HepG2 (cell line): ENCODE measurements at regions not wholly inside any gene's neighbourhood (a gene's known extent, or its start where the extent isn't known, plus 50 kb on each side); places are given as distances from the start of the nearest gene placed in this dataset.

Experiments used
- ATAC-seq: fragments of 200-7000 bp; cut with Tn5 transposase; 3 replicates; pipeline ENCODE4 v1.9.1; 2020; ENCODE audit warnings: mild to moderate bottlenecking, moderate library complexity
- BruUV-seq: library from RNA; stranded (reverse); fragments of 400-500 nt; replicated peaks from 2 replicates; lab custom pipeline; 2021; lab: Mats Ljungman, UMichigan
- CTCF ChIA-PET: fragments of 300-600 bp; formaldehyde crosslinking; extraction: SDS; loops from one replicate; lab custom pipeline; 2021; ENCODE audit warnings: low total read pairs, inconsistent platforms, low intra/inter-chr PET ratio; lab: Yijun Ruan, JAX
- POLR2A ChIA-PET: fragments of 350-600 bp; sonication (Branson Sonifier 250); formaldehyde crosslinking; loops from one replicate; lab custom pipeline; 2020; ENCODE audit warnings: antibody characterized with exemption, inconsistent platforms; lab: Yijun Ruan, JAX
- DNase-seq: peaks from one replicate; pipeline ENCODE4 v3.0.0-alpha.2; 2015; ENCODE audit warnings: low spot score
- FAIRE-seq: peaks from 3 replicates; lab custom pipeline; 2011; peaks lifted over from hg19 to GRCh38; lab: Jason Lieb, UNC
- H2AFZ ChIP-seq: one replicate; pipeline ENCODE4 v1.6.1; 2011; ENCODE audit warnings: low read length, inconsistent platforms
- H3K27ac ChIP-seq: fragments of 300-600 bp; 3 replicates; pipeline ENCODE4 v1.8.0; 2011; ENCODE audit warnings: mixed run types, mild to moderate bottlenecking, mixed read lengths, low read length, inconsistent platforms; ENCODE audit not compliant: insufficient read depth; ENCODE audit errors: extremely low read length
- H3K27me3 ChIP-seq, 2 experiments: fragments of 200-600 bp in 1 of 2; 2 replicates in 1 of 2; 3 replicates in 1 of 2; pipeline versions ENCODE4 v1.6.0 to v1.8.0; 2011; ENCODE audit warnings: low read length in 2 of 2, mild to moderate bottlenecking in 2 of 2, moderate library complexity in 2 of 2, inconsistent platforms in 1 of 2; ENCODE audit not compliant: insufficient read depth in 2 of 2, control insufficient read depth in 1 of 2
- H3K36me3 ChIP-seq, 2 experiments: fragments of 200-600 bp in 1 of 2; replicated peaks in 1 of 2; 2 replicates in 1 of 2; 3 replicates in 1 of 2; pipeline versions ENCODE4 v1.5.1 to v1.8.0; 2011; ENCODE audit warnings: low read length in 2 of 2, inconsistent platforms in 1 of 2; ENCODE audit not compliant: insufficient read depth in 2 of 2, control insufficient read depth in 1 of 2
- H3K4me1 ChIP-seq: 2 replicates; pipeline ENCODE4 v1.5.1; 2012; ENCODE audit warnings: low read length, inconsistent platforms; ENCODE audit not compliant: insufficient read depth
- H3K4me2 ChIP-seq: 2 replicates; pipeline ENCODE4 v1.6.0; 2011; ENCODE audit warnings: low read depth, low read length, inconsistent platforms
- H3K4me3 ChIP-seq, 3 experiments: fragments of 200-600 bp in 1 of 3; sonication (generic), shearing (Covaris generic) in 1 of 3; replicated peaks in 1 of 3; 2 replicates each; pipeline ENCODE4 v1.5.1; 2011 to 2016; ENCODE audit warnings: low read length in 3 of 3, inconsistent platforms in 2 of 3, low read depth in 2 of 3, mild to moderate bottlenecking in 2 of 3, control low read depth in 1 of 3, mixed read lengths in 1 of 3; ENCODE audit not compliant: insufficient read depth in 1 of 3
- H3K79me2 ChIP-seq: one replicate; pipeline ENCODE4 v1.6.1; 2011; ENCODE audit warnings: low read length, inconsistent platforms; ENCODE audit not compliant: insufficient read depth
- H3K9ac ChIP-seq: 2 replicates; pipeline ENCODE4 v1.6.0; 2011; ENCODE audit warnings: mild to moderate bottlenecking, low read depth, low read length, inconsistent platforms; ENCODE audit not compliant: insufficient read depth
- H3K9me3 ChIP-seq: 2 replicates; pipeline ENCODE4 v1.5.1; 2012; ENCODE audit warnings: mild to moderate bottlenecking, low read length
- H4K20me1 ChIP-seq: 2 replicates; pipeline ENCODE4 v1.6.0; 2011; ENCODE audit warnings: inconsistent platforms, mild to moderate bottlenecking, low read length, moderate library complexity; ENCODE audit not compliant: insufficient read depth
- AGO1 ChIP-seq: fragments of 200-400 bp; formaldehyde crosslinking; IDR thresholded peaks from 2 replicates; pipeline ENCODE4 v1.6.1; 2017; ENCODE audit warnings: mild to moderate bottlenecking, low read depth, low read length, moderate library complexity; ENCODE audit not compliant: poor library complexity, severe bottlenecking
- JUNB ChIP-seq: sonication (generic); formaldehyde crosslinking; IDR thresholded peaks from 2 replicates; pipeline ENCODE4 v1.8.0; 2022; ENCODE audit warnings: missing genetic modification reagents, mild to moderate bottlenecking, borderline replicate concordance
- MAFG ChIP-seq: sonication (generic); formaldehyde crosslinking; IDR thresholded peaks from 2 replicates; pipeline ENCODE4 v1.5.1; 2020; ENCODE audit warnings: mild to moderate bottlenecking, missing genetic modification reagents
- MTF1 ChIP-seq: sonication (generic); formaldehyde crosslinking; IDR thresholded peaks from 2 replicates; pipeline ENCODE4 v1.5.0; 2020; ENCODE audit warnings: missing genetic modification reagents
- NFATC3 ChIP-seq: sonication (generic); formaldehyde crosslinking; IDR thresholded peaks from 2 replicates; pipeline ENCODE4 v1.5.1; 2020; ENCODE audit warnings: mild to moderate bottlenecking, missing genetic modification reagents
- NFIC ChIP-seq: IDR thresholded peaks from 2 replicates; pipeline ENCODE4 v1.6.1; 2012; ENCODE audit warnings: mild to moderate bottlenecking, low read length, inconsistent platforms
- PRMT3 ChIP-seq: sonication (generic); formaldehyde crosslinking; IDR thresholded peaks from 2 replicates; pipeline ENCODE4 v1.8.1; 2022; ENCODE audit warnings: low read depth, mild to moderate bottlenecking, moderate library complexity, missing genetic modification reagents, borderline replicate concordance
- ZFYVE20 ChIP-seq: sonication (generic); formaldehyde crosslinking; IDR thresholded peaks from 2 replicates; pipeline ENCODE4 v1.8.0; 2023; ENCODE audit warnings: low read depth, mild to moderate bottlenecking, moderate library complexity, missing genetic modification reagents, borderline replicate concordance
- ZNF589 ChIP-seq: sonication (generic); formaldehyde crosslinking; conservative IDR thresholded peaks from 2 replicates; pipeline ENCODE4 v1.8.0; 2022; ENCODE audit warnings: mild to moderate bottlenecking, moderate library complexity, missing genetic modification reagents
- WGBS: methylation state at CpG from one replicate; pipeline ENCODE4 v1.1.6; 2017; ENCODE audit warnings: low lambda C conversion rate; 5-methylcytosine and 5-hydroxymethylcytosine counted together
- in situ Hi-C: cut with HindIII; loops from 2 replicates; pipeline ENCODE4 v1.10.0; 2017; ENCODE audit warnings: low pct_unique_long_range_greater_than_20kb; ENCODE audit not compliant: extremely low pct_ligation_motif_present
- intact Hi-C: fragments of 100-400 bp; cut with micrococcal nuclease; formaldehyde crosslinking; loops from one replicate; pipeline ENCODE4 v1.10.0; 2022; ENCODE audit not compliant: unreplicated experiment
- small RNA-seq, 3 experiments: library from RNA; depleted of rRNA; stranded (forward); fragments of <200 nt; gene quantifications; one replicate each; pipeline ENCODE3, GENCODE V24; 2012; ENCODE audit warnings: low read depth in 2 of 3, low replicate concordance in 1 of 3; ENCODE audit not compliant: insufficient read length in 3 of 3, insufficient read depth in 2 of 3

DNA sequence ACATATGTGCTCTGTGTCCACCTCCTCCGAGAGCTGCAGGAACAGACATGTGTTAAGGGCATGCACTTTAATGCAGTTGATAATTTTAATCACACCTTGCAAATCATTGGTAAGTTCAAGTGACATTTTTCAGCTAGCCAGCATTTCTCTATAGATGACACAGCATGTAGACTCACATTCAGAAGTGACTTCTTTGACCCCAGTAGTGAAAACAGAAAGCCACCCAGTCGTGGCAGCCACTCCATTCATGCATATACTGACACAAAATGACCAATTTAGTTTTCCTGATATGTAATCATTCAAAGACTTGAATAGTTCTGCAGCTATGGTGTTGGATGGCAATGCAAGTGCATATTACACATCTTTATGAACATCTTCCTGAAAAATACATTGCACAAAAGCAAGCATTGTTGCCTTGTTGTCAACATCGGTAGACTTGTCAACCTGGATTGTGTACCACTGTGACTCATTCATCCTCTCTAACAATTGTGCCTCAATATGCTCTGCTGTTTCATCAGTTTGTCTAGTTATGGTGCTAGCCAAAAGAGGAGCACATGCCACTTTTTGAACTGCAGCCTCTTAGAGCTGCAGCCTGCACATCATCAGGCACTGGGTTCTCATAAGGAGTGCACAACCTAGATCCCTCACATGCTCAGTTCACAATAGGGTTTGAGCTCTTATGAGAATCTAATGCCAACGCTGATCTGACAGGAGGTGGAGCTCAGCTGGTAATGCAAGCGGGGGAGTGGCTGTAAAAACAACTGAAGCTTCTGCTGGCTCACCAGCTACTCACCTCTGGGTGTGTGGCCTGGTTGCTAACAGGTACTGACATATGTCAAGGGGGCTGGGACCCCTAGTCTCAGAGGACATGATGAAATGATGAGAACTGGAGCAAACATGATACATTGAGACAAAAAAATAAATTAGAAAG, 622.0 kb downstream of the PYDC2 start:
- TF ChIP-seq AGO1 (no peak), ZFYVE20 (CRISPR knock-in tag) (no peak), PRMT3 (CRISPR knock-in tag) (no peak), MTF1 (CRISPR knock-in tag) (no peak), NFIC (no peak), NFATC3 (CRISPR knock-in tag) (no peak), JUNB (CRISPR knock-in tag) (no peak), ZNF589 (CRISPR knock-in tag) (no peak), MAFG (CRISPR knock-in tag) (no peak)
- no peaks in the 10 kb centered on the region for H3K4me1 ChIP-seq
- H4K20me1 ChIP-seq: no peaks in the 10 kb centered on the region
- no peak overlapping the region for H3K9ac ChIP-seq
- ATAC-seq (no peak), DNase-seq (no peak), FAIRE-seq (no peak)
- ChIA-PET CTCF (no interaction called here), POLR2A (no interaction called here)
- BruUV-seq: no TSS peak
- no peak overlapping the region for H3K4me2 ChIP-seq
- no peak overlapping the region for H2AFZ ChIP-seq
- intact Hi-C loops (no loop called here), in situ Hi-C loops (no loop called here)
- no peaks in the 10 kb centered on the region for H3K9me3 ChIP-seq
- WGBS: 6% methylated on average over 5 of the region's 5 CpGs
- H3K27ac ChIP-seq: no peak overlapping the region
- no peak overlapping the region for H3K4me3 ChIP-seq
- no peaks in the 10 kb centered on the region for H3K36me3 ChIP-seq
- H3K79me2 ChIP-seq: no peaks in the 10 kb centered on the region
- H3K27me3 ChIP-seq: no peaks in the 10 kb centered on the region

Small RNA genes lying in the stretch of these regions (small RNA-seq; reads per million reads assigned to genes)
- gene RF00019: 0 reads per million in 3 experiments
